ENCODE measurements at regions not wholly inside any gene's neighbourhood (a gene's known extent, or its start where the extent isn't known, plus 50 kb on each side); places are given as distances from the start of the nearest gene placed in this dataset.

- TF ChIP-seq CTCF (IDR thresholded peaks at IDR 0.05): no peak
- no peak for TF ChIP-seq POLR2AphosphoS5 (IDR thresholded peaks at IDR 0.05)
- TF ChIP-seq POLR2A (IDR thresholded peaks at IDR 0.05): no peak
These were observed 105.9 kb upstream of the CARMIL1 start for GRCh38 chr6:25173246-25173645.
